Globus pallidus (tissue), 1 donor: ENCODE measurements at regions not wholly inside any gene's neighbourhood (a gene's known extent, or its start where the extent isn't known, plus 50 kb on each side); places are given as distances from the start of the nearest gene placed in this dataset.

Experiments
- DNase-seq: peaks from one replicate; pipeline ENCODE4 v3.0.0-alpha.2; 2015; ENCODE audit warnings: low spot score

DNA sequence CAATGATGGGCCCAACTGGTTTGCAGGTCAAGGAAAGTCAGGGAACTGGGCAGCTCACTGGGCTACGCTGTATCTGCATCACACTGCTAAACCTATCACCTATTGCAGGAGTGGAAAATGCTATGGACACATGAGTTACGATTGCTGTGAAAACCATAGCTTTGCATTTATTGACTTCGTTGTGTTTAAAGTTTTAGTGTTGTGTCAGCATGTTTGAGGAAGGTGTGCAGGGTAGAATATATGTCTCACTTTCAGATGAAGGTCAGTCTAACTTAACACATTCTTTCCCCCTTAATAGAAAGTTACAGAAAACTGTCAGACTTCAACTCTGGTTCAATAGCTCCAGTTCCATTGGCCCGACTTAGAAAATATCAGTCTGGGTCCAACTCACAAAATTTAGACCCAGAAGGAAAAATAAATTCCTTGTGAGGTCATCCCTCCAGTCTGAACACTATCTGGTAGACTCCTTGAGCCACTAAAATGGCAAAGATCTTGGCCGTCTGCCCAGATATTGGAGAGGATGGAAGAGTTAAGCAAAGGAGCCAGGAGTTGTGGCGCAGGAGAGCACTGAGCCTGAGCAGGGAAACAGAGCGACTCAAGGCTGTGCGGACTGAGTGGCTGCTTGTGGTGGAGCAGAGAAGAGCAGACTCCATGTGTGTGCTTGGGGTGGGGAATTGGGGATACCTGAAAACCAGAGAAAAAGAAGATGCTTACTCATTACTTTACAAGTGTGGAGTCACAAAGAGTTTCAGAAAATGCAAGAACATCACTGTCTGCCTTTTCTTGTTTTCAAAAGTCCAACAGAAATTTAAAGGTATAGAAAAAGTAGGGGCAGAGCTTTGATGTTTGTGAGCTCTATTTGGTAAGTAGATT, 518.5 kb downstream of the FGF9 start:
- no peak for DNase-seq

DNA sequence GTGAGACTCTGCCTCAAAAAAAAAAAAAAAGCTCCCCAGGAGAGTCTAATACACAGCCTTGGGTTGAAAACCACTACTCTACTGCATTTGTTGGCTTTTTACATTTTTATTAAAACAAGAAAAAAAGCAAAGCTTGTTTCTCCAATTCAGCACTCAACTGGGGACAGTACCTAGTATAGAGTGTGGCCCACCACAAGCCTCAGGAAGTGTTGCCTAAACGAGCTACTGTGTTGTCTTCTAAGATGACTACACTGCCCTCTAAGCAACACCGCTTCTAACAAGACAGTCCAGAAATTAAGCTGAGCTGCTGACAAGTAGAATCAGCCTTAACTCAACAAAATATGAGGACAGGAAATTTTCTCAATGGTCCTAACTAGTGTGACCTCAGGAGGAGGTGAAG, 522.2 kb downstream of the FGF9 start:
- DNase-seq: no peak

GRCh38 chr13:22194106-22194805, 523.4 kb downstream of the FGF9 start:
- DNase-seq: no peak

DNA sequence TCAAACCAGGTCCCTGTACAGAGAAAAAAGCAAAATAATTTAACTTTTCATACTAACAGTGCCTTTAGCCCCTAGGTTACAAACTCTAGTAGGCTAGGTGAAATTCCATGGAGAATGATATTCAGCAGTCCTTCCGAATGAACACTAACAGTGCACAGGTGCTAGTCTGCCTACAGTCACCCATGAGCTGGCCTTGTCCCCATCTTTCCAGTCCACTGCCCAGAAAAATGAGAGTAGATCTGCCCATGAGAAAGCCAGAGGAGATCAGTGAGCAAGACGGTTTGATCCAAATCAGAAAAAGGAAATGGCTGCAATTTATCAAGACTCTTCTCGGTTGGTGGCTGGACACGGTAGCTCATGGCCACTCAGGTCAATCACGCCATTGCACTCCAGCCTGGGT, 524.9 kb downstream of the FGF9 start:
- DNase-seq: no peak

- DNase-seq: no peak
These were observed 525.9 kb downstream of the FGF9 start for GRCh38 chr13:22196777-22197176.

DNA sequence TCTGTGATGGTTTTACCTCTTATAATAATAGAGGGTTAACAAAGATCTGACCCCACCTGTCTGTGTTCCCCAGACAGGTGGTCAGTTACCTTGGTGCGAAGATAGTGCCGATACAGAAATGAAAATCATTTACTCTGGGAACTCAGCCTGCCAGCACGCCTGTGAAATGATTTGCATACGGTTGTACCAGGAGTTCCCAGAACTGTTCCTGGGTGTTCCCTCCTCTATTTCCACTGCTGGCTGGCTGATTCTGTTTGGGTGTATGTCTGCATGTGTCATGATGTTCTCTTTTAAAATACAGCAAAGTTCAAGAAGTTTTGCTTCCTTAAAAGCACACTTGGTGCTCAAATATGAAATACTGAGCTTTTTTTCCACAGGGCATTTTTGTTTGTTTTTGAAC, 527.1 kb downstream of the FGF9 start:
- no peak for DNase-seq

DNA sequence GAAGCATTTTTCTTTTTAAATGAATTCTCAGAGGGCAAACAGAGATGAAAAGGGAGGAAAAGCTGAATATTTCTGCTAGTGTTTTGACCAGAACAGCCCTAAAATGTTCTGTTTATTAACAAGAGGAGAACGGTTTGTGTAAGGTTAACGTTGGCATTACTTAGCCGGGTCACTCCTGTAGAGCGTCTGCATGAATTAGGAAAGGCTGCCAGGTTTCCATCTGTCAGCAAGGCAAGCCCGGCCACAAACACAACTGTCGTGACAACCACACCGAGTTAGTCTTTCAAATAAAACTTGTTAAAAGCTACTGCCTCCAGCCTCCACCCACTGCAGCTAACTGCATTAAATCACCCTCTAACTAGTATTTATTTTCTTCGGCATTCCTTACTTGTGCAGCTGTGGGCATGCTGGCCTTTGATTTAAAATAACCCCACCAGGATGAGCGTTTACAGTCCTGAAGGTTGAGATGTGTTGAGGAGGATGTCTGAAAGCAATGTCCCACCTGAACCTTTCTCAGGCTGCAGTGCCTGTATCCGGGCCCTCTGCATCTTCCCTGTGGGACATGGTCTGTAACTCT, 527.9 kb downstream of the FGF9 start:
- DNase-seq: no peak

GRCh38 chr13:22200440-22200839, 529.6 kb downstream of the FGF9 start:
- DNase-seq: no peak

DNA sequence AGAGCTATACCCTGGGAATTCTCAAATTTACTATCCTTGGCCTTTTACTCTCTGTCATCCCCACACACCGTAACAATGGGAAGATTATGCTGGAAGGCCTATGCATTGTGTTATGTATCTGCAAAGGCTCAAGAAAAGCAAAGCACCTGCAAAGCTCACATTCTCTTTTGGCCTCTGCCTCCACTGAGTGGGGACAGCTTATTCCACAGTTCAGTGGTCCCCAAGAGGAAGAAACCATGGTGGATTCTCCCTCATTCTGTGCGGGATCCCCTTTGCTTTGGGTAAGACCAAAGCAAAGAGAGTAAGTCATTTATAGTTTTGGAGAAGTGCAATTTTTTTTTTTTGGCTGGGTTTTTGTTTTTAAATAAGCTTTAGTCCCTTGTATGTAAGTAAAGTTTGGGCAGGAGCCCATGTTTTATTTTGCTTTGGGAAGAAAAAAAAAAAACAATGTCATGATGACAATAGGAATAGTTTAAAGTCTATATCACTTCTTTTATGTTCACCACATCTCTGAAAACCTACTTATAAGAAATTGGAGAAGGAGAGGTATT, 530.6 kb downstream of the FGF9 start:
- DNase-seq: no peak

GRCh38 chr13:22210134-22210930, 539.5 kb downstream of the FGF9 start:
- DNase-seq: no peak

- DNase-seq: no peak
These were observed 541.0 kb downstream of the FGF9 start for GRCh38 chr13:22211876-22212275.

DNA sequence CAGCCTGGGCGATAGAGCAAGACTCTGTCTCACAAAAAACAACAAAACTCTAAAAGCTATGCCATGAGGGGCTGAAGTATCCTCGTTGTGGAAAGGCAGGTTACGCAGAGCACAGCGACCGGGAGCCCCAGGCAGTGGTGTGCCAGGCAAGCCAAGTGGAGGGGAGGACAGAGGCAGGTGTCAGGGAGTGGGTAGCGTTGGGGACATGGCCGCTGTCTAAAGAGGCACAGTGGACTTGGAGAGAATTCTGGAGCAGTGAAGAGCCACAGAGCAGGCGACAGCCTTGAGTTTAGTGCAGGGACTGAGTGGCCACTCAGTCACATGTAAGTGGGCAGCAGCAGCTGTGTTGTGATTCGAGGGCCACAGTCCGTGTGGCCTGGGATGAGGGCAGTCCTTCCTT, 541.7 kb downstream of the FGF9 start:
- DNase-seq: no peak

DNA sequence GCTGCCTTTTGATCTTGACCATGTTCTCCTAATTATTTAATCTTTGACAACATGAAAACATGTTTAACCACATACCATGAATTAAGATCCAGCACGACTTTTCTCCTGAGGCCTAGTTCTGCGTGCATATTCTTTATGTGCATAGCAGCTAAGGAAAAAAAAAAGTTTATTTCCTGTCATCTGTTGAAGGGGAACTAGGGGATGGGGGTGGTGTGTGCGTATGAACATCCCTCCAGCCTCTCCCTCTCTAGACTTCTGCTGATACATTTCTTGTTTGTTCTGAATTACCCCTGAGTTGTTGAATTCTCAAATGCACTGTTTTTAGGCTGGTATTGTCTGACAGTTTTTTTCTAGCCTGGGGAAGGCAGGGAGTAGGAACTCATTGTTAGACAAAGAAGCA, 543.3 kb downstream of the FGF9 start:
- DNase-seq: no peak

DNA sequence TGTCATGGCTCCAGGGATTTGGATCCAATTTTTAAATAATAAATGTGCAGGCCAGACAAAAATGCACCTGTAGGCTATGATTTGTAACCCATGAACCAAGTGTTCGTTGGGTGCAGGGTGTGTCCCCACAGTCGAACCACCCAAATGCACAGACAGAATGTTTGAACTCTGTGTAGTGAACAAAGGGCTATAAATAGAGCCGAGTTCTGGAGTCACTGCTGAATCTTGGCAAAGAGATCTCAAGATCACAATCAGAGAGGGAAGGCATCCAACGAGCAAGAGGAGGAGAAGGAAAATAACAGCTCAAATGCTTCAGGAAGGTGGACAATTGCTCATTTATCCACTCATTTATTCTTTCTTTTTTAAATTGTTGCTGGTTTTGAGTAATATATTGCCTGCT, 547.9 kb downstream of the FGF9 start:
- DNase-seq: no peak

GRCh38 chr13:22219709-22220108, 548.8 kb downstream of the FGF9 start:
- DNase-seq: no peak

GRCh38 chr13:22220151-22221135, 549.6 kb downstream of the FGF9 start:
- no peak for DNase-seq

- DNase-seq: no peak
These were observed 552.5 kb downstream of the FGF9 start for GRCh38 chr13:22223411-22223810.

- no peak for DNase-seq
These were observed 555.2 kb downstream of the FGF9 start for GRCh38 chr13:22226086-22226485.

- DNase-seq: no peak
These were observed 557.0 kb downstream of the FGF9 start for GRCh38 chr13:22227895-22228294.

GRCh38 chr13:22229916-22230315, 559.0 kb downstream of the FGF9 start:
- DNase-seq: no peak

GRCh38 chr13:22232186-22232585, 561.3 kb downstream of the FGF9 start:
- no peak for DNase-seq
